HL-60 (cell line): ENCODE measurements at regions not wholly inside any gene's neighbourhood (a gene's known extent, or its start where the extent isn't known, plus 50 kb on each side); places are given as distances from the start of the nearest gene placed in this dataset.

Experiments used
- DNase-seq, 2 experiments: peaks; one replicate each; pipeline ENCODE4 v3.0.0-alpha.2; 2010 to 2020; ENCODE audit warnings: low read depth in 1 of 2, low spot score in 1 of 2
- H3K27ac ChIP-seq: fragments of 250-450 bp; sonication (Bioruptor Pico); replicated peaks from 2 replicates; pipeline ENCODE4 v1.5.1; 2020; ENCODE audit warnings: mild to moderate bottlenecking, moderate library complexity
- H3K27me3 ChIP-seq: fragments of 250-450 bp; sonication (Bioruptor Pico); 2 replicates; pipeline ENCODE4 v1.5.1; 2021; ENCODE audit warnings: mild to moderate bottlenecking, moderate library complexity; ENCODE audit not compliant: insufficient read depth, poor library complexity, severe bottlenecking
- H3K4me3 ChIP-seq: replicated peaks from 2 replicates; pipeline ENCODE4 v1.5.1; 2011; ENCODE audit warnings: mild to moderate bottlenecking, control low read depth, low read length; ENCODE audit not compliant: insufficient read depth
- CTCF ChIP-seq: IDR thresholded peaks from one replicate; pipeline ENCODE4 v1.5.1; 2011; ENCODE audit warnings: low read length, control low read depth, inconsistent platforms; ENCODE audit not compliant: insufficient read depth
- GABPA ChIP-seq: IDR thresholded peaks from 2 replicates; pipeline ENCODE4 v1.6.1; 2012; ENCODE audit warnings: low read depth
- POLR2AphosphoS5 ChIP-seq: IDR thresholded peaks from 2 replicates; pipeline ENCODE4 v1.6.1; 2012; ENCODE audit warnings: low read depth
- REST ChIP-seq: IDR thresholded peaks from 2 replicates; pipeline ENCODE4 v1.6.1; 2012; ENCODE audit warnings: low read depth; ENCODE audit not compliant: insufficient replicate concordance
- SPI1 ChIP-seq: IDR thresholded peaks from 2 replicates; pipeline ENCODE4 v1.6.1; 2012; ENCODE audit warnings: low read depth, mild to moderate bottlenecking, borderline replicate concordance

- TF ChIP-seq REST, result no peak
- TF ChIP-seq POLR2AphosphoS5, result no peak
- no peak for TF ChIP-seq CTCF
- no peak for TF ChIP-seq GABPA
- TF ChIP-seq SPI1, result no peak
- DNase-seq, result no peak
- Histone ChIP-seq H3K27ac (no peak overlapping the region), H3K4me3 (no peak overlapping the region), H3K27me3 (no peaks in the 10 kb centered on the region)
These were observed 59.7 kb upstream of the TMEM108 start for GRCh38 chr3:132978464-132978863.

DNA sequence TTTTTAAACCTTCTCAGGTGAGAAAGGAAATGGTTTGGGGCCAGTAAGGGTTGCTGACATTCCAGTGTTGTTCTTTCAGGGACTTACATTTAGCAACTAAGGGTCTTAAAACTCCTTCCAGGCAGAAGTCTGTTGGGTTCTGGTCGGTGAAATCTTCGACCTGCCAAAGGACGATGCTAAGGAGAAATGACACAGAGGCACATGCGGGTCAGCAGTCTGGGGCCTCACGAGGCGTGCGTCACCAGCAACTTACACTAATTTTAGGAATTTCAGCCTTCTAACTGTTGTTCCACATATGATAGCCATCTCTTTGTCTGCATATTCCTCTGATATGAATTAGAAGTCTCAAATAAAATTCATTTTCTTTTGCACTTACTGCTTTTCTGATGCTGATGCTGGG lies 64.1 kb upstream of the TMEM108 start:
- no peak overlapping the region for H3K4me3 ChIP-seq
- DNase-seq, result no peak
- no peak overlapping the region for H3K27ac ChIP-seq
- TF ChIP-seq POLR2AphosphoS5 (no peak), CTCF (no peak), SPI1 (no peak), GABPA (no peak), REST (no peak)
- H3K27me3 ChIP-seq, result no peaks in the 10 kb centered on the region

DNA sequence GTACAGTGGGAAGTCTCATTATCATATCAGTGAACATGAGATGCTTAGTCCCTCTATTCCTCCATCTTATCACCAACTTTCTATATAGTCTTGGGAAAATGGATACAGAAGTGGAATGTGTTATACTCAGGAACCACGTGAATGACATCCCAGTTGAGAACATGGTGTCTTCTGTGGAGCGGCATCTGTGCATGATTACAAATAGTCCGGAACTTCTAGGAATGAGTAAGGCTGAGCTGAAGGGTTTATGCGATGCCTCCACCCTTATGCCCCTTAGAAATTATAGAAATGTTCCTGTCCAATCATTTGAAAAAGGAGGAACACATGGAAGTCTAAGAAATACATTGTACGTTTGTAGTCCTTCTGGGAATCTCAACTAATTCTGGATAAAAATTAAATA lies 64.8 kb upstream of the TMEM108 start:
- no peak for TF ChIP-seq REST
- no peak for TF ChIP-seq CTCF
- no peak for TF ChIP-seq POLR2AphosphoS5
- TF ChIP-seq SPI1, result no peak
- TF ChIP-seq GABPA, result no peak
- H3K27ac ChIP-seq, result no peak overlapping the region
- no peak overlapping the region for H3K4me3 ChIP-seq
- no peaks in the 10 kb centered on the region for H3K27me3 ChIP-seq
- DNase-seq, result no peak
